ENCODE measurements at regions not wholly inside any gene's neighbourhood (a gene's known extent, or its start where the extent isn't known, plus 50 kb on each side); places are given as distances from the start of the nearest gene placed in this dataset.
"Not testable (repeated sequence)": the region's sequence is repeated elsewhere in the genome, so short reads cannot be mapped to it uniquely, and the experiment has no call there.

GRCh38 chrX:111035991-111036390 lies 60.0 kb upstream of the PAK3 start:
- CTCF ChIA-PET (ENCODE audit: unreplicated experiment): no interaction called here
- Histone ChIP-seq H3K4me3 (ENCODE audit: low read depth, low read length, poor library complexity, severe bottlenecking) (no peak overlapping the region), H4K20me1 (ENCODE audit: insufficient read depth, low read length) (no peaks in the 10 kb centered on the region), H3K4me2 (ENCODE audit: low read length) (no peak overlapping the region), H2AFZ (ENCODE audit: low read length) (no peak overlapping the region), H3K79me2 (ENCODE audit: insufficient read depth, low read depth, low read length) (no peaks in the 10 kb centered on the region), H3K9me2 (ENCODE audit: insufficient read depth, low read length) (no peaks in the 10 kb centered on the region), H3K9me3 (ENCODE audit: low read length) (no peaks in the 10 kb centered on the region), H3K36me3 (ENCODE audit: insufficient read depth, low read length) (no peaks in the 10 kb centered on the region), H3K4me1 (ENCODE audit: insufficient read depth, low read length, poor library complexity, severe bottlenecking) (no peaks in the 10 kb centered on the region), H3K27ac (ENCODE audit: low read depth, low read length, poor library complexity, severe bottlenecking) (no peak overlapping the region)
- no TSS peak for BruUV-seq (replicated peaks)
- intact Hi-C loops (cut with micrococcal nuclease; ENCODE audit: unreplicated experiment): no loop called here
- POLR2A ChIA-PET: no interaction called here
- TF ChIP-seq EZH2phosphoT487 (IDR thresholded peaks at IDR 0.05; ENCODE audit: borderline replicate concordance, low read depth, low read length) (no peak), CTCF (conservative IDR thresholded peaks at IDR 0.05; ENCODE audit: low read length) (no peak)
- no peak for DNase-seq (ENCODE audit: low spot score)

- Histone ChIP-seq H3K4me3 (ENCODE audit: low read depth, low read length, poor library complexity, severe bottlenecking) (no peak overlapping the region), H3K9me3 (ENCODE audit: low read length) (no peaks in the 10 kb centered on the region), H3K9me2 (ENCODE audit: insufficient read depth, low read length) (no peaks in the 10 kb centered on the region), H4K20me1 (ENCODE audit: insufficient read depth, low read length) (no peaks in the 10 kb centered on the region), H3K4me2 (ENCODE audit: low read length) (no peak overlapping the region), H3K79me2 (ENCODE audit: insufficient read depth, low read depth, low read length) (no peaks in the 10 kb centered on the region), H3K27ac (ENCODE audit: low read depth, low read length, poor library complexity, severe bottlenecking) (no peak overlapping the region), H3K4me1 (ENCODE audit: insufficient read depth, low read length, poor library complexity, severe bottlenecking) (no peaks in the 10 kb centered on the region), H3K36me3 (ENCODE audit: insufficient read depth, low read length) (no peaks in the 10 kb centered on the region), H2AFZ (ENCODE audit: low read length) (no peak overlapping the region)
- no TSS peak for BruUV-seq (replicated peaks)
- TF ChIP-seq CTCF (conservative IDR thresholded peaks at IDR 0.05; ENCODE audit: low read length) (no peak), EZH2phosphoT487 (IDR thresholded peaks at IDR 0.05; ENCODE audit: borderline replicate concordance, low read depth, low read length) (no peak)
- intact Hi-C loops (cut with micrococcal nuclease; ENCODE audit: unreplicated experiment): no loop called here
- CTCF ChIA-PET (ENCODE audit: unreplicated experiment): no interaction called here
- DNase-seq (ENCODE audit: low spot score): no peak
- POLR2A ChIA-PET: no interaction called here
These were observed 60.7 kb upstream of the PAK3 start for GRCh38 chrX:111035256-111035655.

GRCh38 chrX:111022998-111023397 lies 73.0 kb upstream of the PAK3 start:
- H4K20me1 ChIP-seq (ENCODE audit: insufficient read depth, low read length); H2AFZ ChIP-seq (ENCODE audit: low read length); DNase-seq (ENCODE audit: low spot score); POLR2A ChIA-PET; H3K4me1 ChIP-seq (ENCODE audit: insufficient read depth, low read length, poor library complexity, severe bottlenecking); H3K9me3 ChIP-seq (ENCODE audit: low read length); intact Hi-C loops (cut with micrococcal nuclease; ENCODE audit: unreplicated experiment); CTCF ChIA-PET (ENCODE audit: unreplicated experiment); H3K36me3 ChIP-seq (ENCODE audit: insufficient read depth, low read length); H3K27ac ChIP-seq (ENCODE audit: low read depth, low read length, poor library complexity, severe bottlenecking); BruUV-seq (replicated peaks); H3K79me2 ChIP-seq (ENCODE audit: insufficient read depth, low read depth, low read length); H3K4me2 ChIP-seq (ENCODE audit: low read length); H3K9me2 ChIP-seq (ENCODE audit: insufficient read depth, low read length); H3K4me3 ChIP-seq (ENCODE audit: low read depth, low read length, poor library complexity, severe bottlenecking): not testable (repeated sequence)
